Muscle of back (tissue), 3 donors: ENCODE measurements at regions not wholly inside any gene's neighbourhood (a gene's known extent, or its start where the extent isn't known, plus 50 kb on each side); places are given as distances from the start of the nearest gene placed in this dataset.
"Not testable (repeated sequence)": the region's sequence is repeated elsewhere in the genome, so short reads cannot be mapped to it uniquely, and the experiment has no call there.

ENCODE experiments used
- DNase-seq, 3 donors: peaks; one replicate each; pipeline versions ENCODE4 v3.0.0 to v3.0.0-alpha.2; 2013

GRCh38 chr5:143634689-143635088 is 177.3 kb upstream of the HMHB1 start:
- no peak for DNase-seq

GRCh38 chr5:143629871-143630659 is 181.9 kb upstream of the HMHB1 start:
- DNase-seq, result no peak

- DNase-seq, result not testable (repeated sequence)
Observed at GRCh38 chr5:143625048-143625447, 186.9 kb upstream of the HMHB1 start.

- no peak for DNase-seq
Observed at GRCh38 chr5:143624465-143624864, 187.5 kb upstream of the HMHB1 start.

GRCh38 chr5:143619040-143619439 is 192.9 kb upstream of the HMHB1 start:
- no peak for DNase-seq

- DNase-seq, result no peak
Observed at GRCh38 chr5:143618141-143618540, 193.8 kb upstream of the HMHB1 start.

GRCh38 chr5:143614831-143615230 is 197.1 kb upstream of the HMHB1 start:
- DNase-seq, result no peak

- DNase-seq, result no peak
Observed at GRCh38 chr5:143613329-143613728, 198.6 kb upstream of the HMHB1 start.

GRCh38 chr5:143610946-143611345 is 201.0 kb upstream of the HMHB1 start:
- DNase-seq, result no peak

- DNase-seq, result no peak
Observed at GRCh38 chr5:143606043-143606752, 202.7 kb upstream of the NR3C1 start.

- DNase-seq, result peak in 1 of 3 donors; percentile 48
Observed at GRCh38 chr5:143605403-143606005, 202.0 kb upstream of the NR3C1 start.

- no peak for DNase-seq
Observed at GRCh38 chr5:143601917-143602333, 198.4 kb upstream of the NR3C1 start.

- DNase-seq, result no peak
Observed at GRCh38 chr5:143601357-143601756, 197.9 kb upstream of the NR3C1 start.

- peak; percentile 45 to 84 (median 61) for DNase-seq
Observed at GRCh38 chr5:143600396-143601075, 197.1 kb upstream of the NR3C1 start.

- no peak for DNase-seq
Observed at GRCh38 chr5:143599474-143599873, 196.0 kb upstream of the NR3C1 start.

- no peak for DNase-seq
Observed at GRCh38 chr5:143596824-143597223, 193.3 kb upstream of the NR3C1 start.

GRCh38 chr5:143594902-143595818 is 191.7 kb upstream of the NR3C1 start:
- DNase-seq, result no peak

- no peak for DNase-seq
Observed at GRCh38 chr5:143593723-143594122, 190.2 kb upstream of the NR3C1 start.

- no peak for DNase-seq
Observed at GRCh38 chr5:143592648-143593047, 189.2 kb upstream of the NR3C1 start.

GRCh38 chr5:143588933-143589662 is 185.6 kb upstream of the NR3C1 start:
- no peak for DNase-seq
